ENCODE measurements at regions not wholly inside any gene's neighbourhood (a gene's known extent, or its start where the extent isn't known, plus 50 kb on each side); places are given as distances from the start of the nearest gene placed in this dataset.

- ATAC-seq (replicated peaks in 6 of 8) = peak in 7 of 8 experiments; percentile 26 to 88 (median 85)
- in situ Hi-C loops (cut with MboI; ENCODE audit: low pct_unique_long_range_greater_than_20kb in 2 of 9, low sequenced_read_pairs in 9 of 9, unreplicated experiment in 9 of 9) = no loop called here
- 20 to 80% (median 42%) methylated on average over 1 to 6 of the region's 23 CpGs; no CpG with 5 or more reads in 7 of the 10 experiments for WGBS, 10 experiments
- no peak overlapping the region for H3K4me3 ChIP-seq
- H3K4me1 ChIP-seq (replicated peaks in 1 of 2) = peaks cover 27 to 32% of the 10 kb centered on the region in 2 donors
- H3K27ac ChIP-seq = peak overlapping the region; percentile 45 to 82
Observed at GRCh38 chr6:170096191-170096802, 194.6 kb downstream of the DLL1 start.

- no peak overlapping the region for H3K4me3 ChIP-seq
Observed at GRCh38 chr6:170095273-170095981, 195.5 kb downstream of the DLL1 start.

GRCh38 chr6:170094686-170095272 is 196.1 kb downstream of the DLL1 start:
- no peak for ATAC-seq (replicated peaks in 6 of 8)
- Histone ChIP-seq H3K27ac (peak overlapping the region in 1 of 2 donors; percentile 82), H3K4me1 (replicated peaks in 1 of 2) (peaks cover 27 to 32% of the 10 kb centered on the region in 2 donors), H3K4me3 (no peak overlapping the region)
- WGBS, 10 experiments = 27 to 100% (median 82%) methylated on average over 1 to 7 of the region's 9 CpGs; no CpG with 5 or more reads in 5 of the 10 experiments
- in situ Hi-C loops (cut with MboI; ENCODE audit: low pct_unique_long_range_greater_than_20kb in 2 of 9, low sequenced_read_pairs in 9 of 9, unreplicated experiment in 9 of 9) = no loop called here

More at GRCh38 chr6:170095273-170095981, 195.5 kb downstream of the DLL1 start:
- H3K27ac ChIP-seq = peak overlapping the region in 1 of 2 donors; percentile 82
- peaks cover 27 to 32% of the 10 kb centered on the region in 2 donors for H3K4me1 ChIP-seq (replicated peaks in 1 of 2)
- ATAC-seq (replicated peaks in 6 of 8) = no peak
- WGBS, 10 experiments = 20 to 100% (median 59%) methylated on average over 1 to 3 of the region's 21 CpGs; no CpG with 5 or more reads in 4 of the 10 experiments
- in situ Hi-C loops (cut with MboI; ENCODE audit: low pct_unique_long_range_greater_than_20kb in 2 of 9, low sequenced_read_pairs in 9 of 9, unreplicated experiment in 9 of 9) = no loop called here

GRCh38 chr6:170093658-170094596 is 197.0 kb downstream of the DLL1 start:
- 40 to 98% (median 90%) methylated on average over 1 to 10 of the region's 37 CpGs; no CpG with 5 or more reads in 3 of the 10 experiments for WGBS, 10 experiments
- H3K4me3 ChIP-seq = no peak overlapping the region
- H3K27ac ChIP-seq = no peak overlapping the region
- ATAC-seq (replicated peaks in 6 of 8) = no peak
- H3K4me1 ChIP-seq (replicated peaks in 1 of 2) = peaks cover 27 to 34% of the 10 kb centered on the region in 2 donors
- in situ Hi-C loops (cut with MboI; ENCODE audit: low pct_unique_long_range_greater_than_20kb in 2 of 9, low sequenced_read_pairs in 9 of 9, unreplicated experiment in 9 of 9) = no loop called here

- no peak overlapping the region for H3K27ac ChIP-seq
- ATAC-seq (replicated peaks in 6 of 8) = no peak
- H3K4me3 ChIP-seq = no peak overlapping the region
- in situ Hi-C loops (cut with MboI; ENCODE audit: low pct_unique_long_range_greater_than_20kb in 2 of 9, low sequenced_read_pairs in 9 of 9, unreplicated experiment in 9 of 9) = no loop called here
- H3K4me1 ChIP-seq (replicated peaks in 1 of 2) = peaks cover 27 to 34% of the 10 kb centered on the region in 2 donors
- WGBS, 10 experiments = 20 to 96% (median 70%) methylated on average over 1 to 7 of the region's 17 CpGs; no CpG with 5 or more reads in 3 of the 10 experiments
Observed at GRCh38 chr6:170093276-170093657, 197.6 kb downstream of the DLL1 start.

- WGBS, 10 experiments = 73 to 93% (median 90%) methylated on average over 3 to 6 of the region's 15 CpGs; no CpG with 5 or more reads in 6 of the 10 experiments
- peaks cover 27 to 34% of the 10 kb centered on the region in 2 donors for H3K4me1 ChIP-seq (replicated peaks in 1 of 2)
- no peak overlapping the region for H3K27ac ChIP-seq
- ATAC-seq (replicated peaks in 6 of 8) = no peak
- no peak overlapping the region for H3K4me3 ChIP-seq
- in situ Hi-C loops (cut with MboI; ENCODE audit: low pct_unique_long_range_greater_than_20kb in 2 of 9, low sequenced_read_pairs in 9 of 9, unreplicated experiment in 9 of 9) = no loop called here
Observed at GRCh38 chr6:170092826-170093225, 198.1 kb downstream of the DLL1 start.

GRCh38 chr6:170091639-170092579 is 199.0 kb downstream of the DLL1 start:
- 66 to 100% (median 80%) methylated on average over 1 to 7 of the region's 30 CpGs; no CpG with 5 or more reads in 3 of the 10 experiments for WGBS, 10 experiments
- no peak overlapping the region for H3K27ac ChIP-seq
- H3K4me3 ChIP-seq = no peak overlapping the region
- in situ Hi-C loops (cut with MboI; ENCODE audit: low pct_unique_long_range_greater_than_20kb in 2 of 9, low sequenced_read_pairs in 9 of 9, unreplicated experiment in 9 of 9) = no loop called here
- ATAC-seq (replicated peaks in 6 of 8) = no peak
- H3K4me1 ChIP-seq (replicated peaks in 1 of 2) = peaks cover 19 to 26% of the 10 kb centered on the region in 2 donors

- ATAC-seq (replicated peaks in 6 of 8) = no peak
- Histone ChIP-seq H3K4me1 (replicated peaks in 1 of 2) (peaks cover 11 to 18% of the 10 kb centered on the region in 2 donors), H3K27ac (no peak overlapping the region), H3K4me3 (no peak overlapping the region)
- 51 to 100% (median 81%) methylated on average over 1 to 10 of the region's 18 CpGs; no CpG with 5 or more reads in 6 of the 10 experiments for WGBS, 10 experiments
- in situ Hi-C loops (cut with MboI; ENCODE audit: low pct_unique_long_range_greater_than_20kb in 2 of 9, low sequenced_read_pairs in 9 of 9, unreplicated experiment in 9 of 9) = no loop called here
Observed at GRCh38 chr6:170091000-170091638, 199.8 kb downstream of the DLL1 start.

- Histone ChIP-seq H3K4me3 (no peak overlapping the region), H3K27ac (no peak overlapping the region), H3K4me1 (replicated peaks in 1 of 2) (peaks cover 5 to 12% of the 10 kb centered on the region in 2 donors)
- WGBS, 10 experiments = 73 to 93% (median 84%) methylated on average over 6 to 12 of the region's 12 CpGs; no CpG with 5 or more reads in 1 of the 10 experiments
- in situ Hi-C loops (cut with MboI; ENCODE audit: low pct_unique_long_range_greater_than_20kb in 2 of 9, low sequenced_read_pairs in 9 of 9, unreplicated experiment in 9 of 9) = no loop called here
- peak in 1 of 8 experiments; percentile 9 for ATAC-seq (replicated peaks in 6 of 8)
Observed at GRCh38 chr6:170090561-170090960, 200.3 kb downstream of the DLL1 start.

- in situ Hi-C loops (cut with MboI; ENCODE audit: low pct_unique_long_range_greater_than_20kb in 2 of 9, low sequenced_read_pairs in 9 of 9, unreplicated experiment in 9 of 9) = no loop called here
- 42 to 90% (median 80%) methylated on average over 1 to 7 of the region's 11 CpGs; no CpG with 5 or more reads in 3 of the 10 experiments for WGBS, 10 experiments
- H3K27ac ChIP-seq = no peak overlapping the region
- H3K4me3 ChIP-seq = no peak overlapping the region
- H3K4me1 ChIP-seq (replicated peaks in 1 of 2) = peaks cover 0 to 6% of the 10 kb centered on the region in 2 donors
- ATAC-seq (replicated peaks in 6 of 8) = peak in 1 of 8 experiments; percentile 78
Observed at GRCh38 chr6:170089963-170090362, 200.9 kb downstream of the DLL1 start.

GRCh38 chr6:170088582-170088955 is 202.3 kb downstream of the DLL1 start:
- 75 to 93% (median 88%) methylated on average over 4 to 6 of the region's 20 CpGs; no CpG with 5 or more reads in 7 of the 10 experiments for whole genome bisulfite sequencing, 10 experiments
- no peak overlapping the region for H3K4me3 ChIP-seq
- peaks cover 0 to 2% of the 10 kb centered on the region in 2 donors for H3K4me1 ChIP-seq (replicated peaks in 1 of 2)
- in situ Hi-C loops (cut with MboI; ENCODE audit: low pct_unique_long_range_greater_than_20kb in 2 of 9, low sequenced_read_pairs in 9 of 9, unreplicated experiment in 9 of 9) = no loop called here
- no peak overlapping the region for H3K27ac ChIP-seq
- no peak for ATAC-seq (replicated peaks in 6 of 8)
